ENCODE measurements at regions not wholly inside any gene's neighbourhood (a gene's known extent, or its start where the extent isn't known, plus 50 kb on each side); places are given as distances from the start of the nearest gene placed in this dataset.

DNA sequence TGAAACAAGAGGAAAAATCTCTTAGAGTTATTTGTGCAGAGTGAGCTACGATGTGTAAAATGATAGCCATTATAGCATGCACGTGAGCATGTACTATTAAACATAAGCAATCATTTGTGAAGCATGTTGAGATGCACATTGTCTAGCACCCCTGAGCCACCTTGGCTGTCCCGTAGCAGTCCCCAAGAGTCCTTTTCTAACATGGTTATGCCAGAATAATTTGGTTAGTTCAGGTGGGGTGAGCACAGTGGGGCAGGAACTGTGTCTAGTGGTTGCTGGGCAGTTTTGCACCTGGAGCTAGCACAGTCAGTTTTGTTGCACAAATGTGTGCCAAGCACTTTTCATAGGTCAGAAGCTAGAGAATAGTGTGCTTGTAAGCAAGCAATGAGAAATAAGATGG lies 809.8 kb downstream of the RNF144A start:
- H3K36me3 ChIP-seq (ENCODE audit: low read depth), result no peaks in the 10 kb centered on the region
- no peaks in the 10 kb centered on the region for H3K9me3 ChIP-seq
- TF ChIP-seq, protein P1, sequence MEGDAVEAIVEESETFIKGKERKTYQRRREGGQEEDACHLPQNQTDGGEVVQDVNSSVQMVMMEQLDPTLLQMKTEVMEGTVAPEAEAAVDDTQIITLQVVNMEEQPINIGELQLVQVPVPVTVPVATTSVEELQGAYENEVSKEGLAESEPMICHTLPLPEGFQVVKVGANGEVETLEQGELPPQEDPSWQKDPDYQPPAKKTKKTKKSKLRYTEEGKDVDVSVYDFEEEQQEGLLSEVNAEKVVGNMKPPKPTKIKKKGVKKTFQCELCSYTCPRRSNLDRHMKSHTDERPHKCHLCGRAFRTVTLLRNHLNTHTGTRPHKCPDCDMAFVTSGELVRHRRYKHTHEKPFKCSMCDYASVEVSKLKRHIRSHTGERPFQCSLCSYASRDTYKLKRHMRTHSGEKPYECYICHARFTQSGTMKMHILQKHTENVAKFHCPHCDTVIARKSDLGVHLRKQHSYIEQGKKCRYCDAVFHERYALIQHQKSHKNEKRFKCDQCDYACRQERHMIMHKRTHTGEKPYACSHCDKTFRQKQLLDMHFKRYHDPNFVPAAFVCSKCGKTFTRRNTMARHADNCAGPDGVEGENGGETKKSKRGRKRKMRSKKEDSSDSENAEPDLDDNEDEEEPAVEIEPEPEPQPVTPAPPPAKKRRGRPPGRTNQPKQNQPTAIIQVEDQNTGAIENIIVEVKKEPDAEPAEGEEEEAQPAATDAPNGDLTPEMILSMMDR (IDR thresholded peaks at IDR 0.05), result no peak
- ATAC-seq (no peak), DNase-seq (no peak)
- intact Hi-C loops (cut with DNase I, micrococcal nuclease), result no loop called here
- H3K4me1 ChIP-seq (ENCODE audit: low read depth), result no peaks in the 10 kb centered on the region
- H3K4me3 ChIP-seq, result no peak overlapping the region

DNA sequence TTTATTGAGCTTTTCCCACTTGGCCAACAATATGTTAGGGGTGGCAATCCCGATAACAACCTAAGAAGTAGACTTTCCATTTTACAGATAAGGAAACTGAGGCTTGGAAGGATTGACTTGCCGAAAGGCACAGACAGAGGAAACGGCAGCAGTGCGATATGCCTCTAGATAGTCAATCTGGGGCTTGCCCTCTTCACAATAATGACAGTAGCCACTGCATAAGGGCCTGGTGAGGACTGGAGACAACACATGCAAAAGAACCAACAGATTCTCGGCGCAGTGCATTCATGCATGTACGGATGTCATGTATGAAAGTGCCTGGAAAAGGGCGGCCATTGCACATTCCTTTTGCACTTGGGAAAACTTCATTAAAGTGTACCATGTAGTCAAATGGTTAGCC lies 811.2 kb downstream of the RNF144A start:
- no peaks in the 10 kb centered on the region for H3K4me1 ChIP-seq (ENCODE audit: low read depth)
- TF ChIP-seq, protein P1 (IDR thresholded peaks at IDR 0.05), result no peak
- DNase-seq, result no peak
- H3K4me3 ChIP-seq, result no peak overlapping the region
- no peaks in the 10 kb centered on the region for H3K36me3 ChIP-seq (ENCODE audit: low read depth)
- no peak for ATAC-seq
- H3K9me3 ChIP-seq, result no peaks in the 10 kb centered on the region
- intact Hi-C loops (cut with DNase I, micrococcal nuclease), result no loop called here

DNA sequence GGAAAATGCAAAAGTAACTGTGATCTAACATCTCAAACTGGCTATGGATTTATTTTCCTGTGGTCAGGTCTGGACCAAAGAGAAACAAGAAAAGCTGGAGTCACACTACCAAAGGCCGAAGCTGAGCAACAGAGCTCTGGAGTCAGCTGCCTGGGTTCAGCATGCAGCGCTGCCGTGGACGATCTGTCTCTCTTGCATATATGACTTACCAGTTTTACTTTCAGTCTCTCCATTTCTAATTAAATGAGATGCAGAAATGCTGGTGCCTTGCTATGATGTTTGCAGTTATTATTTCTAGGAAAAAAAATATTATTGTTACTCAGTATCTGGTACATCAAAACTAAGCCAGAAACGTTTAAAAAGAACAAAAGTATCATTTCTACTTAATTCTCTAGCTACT lies 813.2 kb downstream of the RNF144A start:
- no peaks in the 10 kb centered on the region for H3K4me1 ChIP-seq (ENCODE audit: low read depth)
- H3K4me3 ChIP-seq, result no peak overlapping the region
- no peaks in the 10 kb centered on the region for H3K36me3 ChIP-seq (ENCODE audit: low read depth)
- TF ChIP-seq, protein P1 (IDR thresholded peaks at IDR 0.05), result no peak
- intact Hi-C loops (cut with DNase I, micrococcal nuclease), result loop anchor here in 1 of 2 donors (10.0 kb wide), 1 partner anchor 954 kb away; the partner anchor contains the start of gene ID2
- ATAC-seq, result no peak
- no peaks in the 10 kb centered on the region for H3K9me3 ChIP-seq
- peak in 1 of 3 donors; percentile 23 for DNase-seq

DNA sequence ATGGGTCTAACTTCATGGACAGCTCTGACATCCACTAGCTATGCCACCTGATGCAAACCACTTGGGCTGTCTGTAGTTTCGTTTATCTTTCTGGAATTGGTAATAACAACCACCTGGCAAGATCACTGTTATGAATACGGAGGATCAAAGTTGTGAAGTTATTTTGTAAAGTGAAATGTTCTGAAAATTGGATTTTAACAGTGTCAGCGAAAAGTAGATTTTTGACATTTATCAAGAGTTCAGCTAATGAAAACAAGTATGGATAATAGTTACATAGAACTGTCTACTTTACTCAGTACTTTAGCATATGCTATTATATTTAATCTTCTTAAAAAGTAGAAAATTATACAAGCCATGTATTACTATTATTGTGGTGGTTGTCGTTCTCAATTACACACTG lies 813.8 kb downstream of the RNF144A start:
- Histone ChIP-seq H3K4me3 (no peak overlapping the region), H3K4me1 (ENCODE audit: low read depth) (no peaks in the 10 kb centered on the region), H3K9me3 (no peaks in the 10 kb centered on the region), H3K36me3 (ENCODE audit: low read depth) (no peaks in the 10 kb centered on the region)
- ATAC-seq (no peak), DNase-seq (no peak)
- intact Hi-C loops (cut with DNase I, micrococcal nuclease), result loop anchor here in 1 of 2 donors (10.0 kb wide), 1 partner anchor 954 kb away; the partner anchor contains the start of gene ID2
- TF ChIP-seq, protein P1 (IDR thresholded peaks at IDR 0.05), result no peak

DNA sequence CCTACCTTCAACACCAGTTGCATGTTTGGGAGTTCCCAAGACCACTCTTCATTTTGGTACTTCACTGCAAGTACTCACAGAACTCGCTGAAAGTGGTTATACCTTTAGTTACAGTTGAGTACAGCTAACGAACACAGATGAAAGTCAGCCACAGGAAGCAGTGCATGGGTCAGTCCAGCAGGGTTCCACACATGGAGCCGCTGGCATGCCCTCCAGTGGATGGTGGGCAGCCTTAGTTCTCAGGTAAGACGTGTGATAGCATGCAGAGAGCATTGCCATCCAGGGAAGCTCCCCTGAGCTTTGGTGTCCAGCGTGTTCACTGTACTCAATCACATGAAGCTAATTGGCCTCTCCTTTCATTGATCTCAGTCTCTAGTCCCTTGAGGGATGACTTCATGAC lies 815.3 kb downstream of the RNF144A start:
- ATAC-seq, result no peak
- no peaks in the 10 kb centered on the region for H3K9me3 ChIP-seq
- H3K4me3 ChIP-seq, result no peak overlapping the region
- H3K36me3 ChIP-seq (ENCODE audit: low read depth), result no peaks in the 10 kb centered on the region
- no peak for DNase-seq
- intact Hi-C loops (cut with DNase I, micrococcal nuclease), result loop anchor here in 1 of 2 donors (10.0 kb wide), 1 partner anchor 952 kb away; the partner anchor contains the start of gene ID2
- TF ChIP-seq, protein P1 (IDR thresholded peaks at IDR 0.05), result no peak
- no peaks in the 10 kb centered on the region for H3K4me1 ChIP-seq (ENCODE audit: low read depth)

Measured in mucosa of descending colon (tissue), 3 donors.